Gastroesophageal sphincter (tissue), 3 donors: ENCODE measurements at regions not wholly inside any gene's neighbourhood (a gene's known extent, or its start where the extent isn't known, plus 50 kb on each side); places are given as distances from the start of the nearest gene placed in this dataset.

ENCODE experiments used
- POLR2A ChIP-seq, 2 donors: fragments of 450-650 bp; IDR thresholded peaks; one replicate each; pipeline ENCODE4 v1.6.1; 2017; ENCODE audit warnings: antibody characterized with exemption in 2 of 2, mild to moderate bottlenecking in 2 of 2, moderate library complexity in 1 of 2
- POLR2AphosphoS5 ChIP-seq: sonication (generic); formaldehyde crosslinking; IDR thresholded peaks from one replicate; pipeline ENCODE4 v1.6.1; 2017; ENCODE audit warnings: antibody characterized with exemption
- TF ChIP-seq, protein P1 (sequence below), 4 experiments: fragments of 200-600 bp in 2 of 4; fragments of 450-650 bp in 2 of 4; sonication (generic) in 1 of 4; IDR thresholded peaks; one replicate each; pipeline ENCODE4 v1.5.1; 2017 to 2019; ENCODE audit warnings: antibody characterized with exemption in 4 of 4, mild to moderate bottlenecking in 2 of 4, moderate library complexity in 2 of 4

DNA sequence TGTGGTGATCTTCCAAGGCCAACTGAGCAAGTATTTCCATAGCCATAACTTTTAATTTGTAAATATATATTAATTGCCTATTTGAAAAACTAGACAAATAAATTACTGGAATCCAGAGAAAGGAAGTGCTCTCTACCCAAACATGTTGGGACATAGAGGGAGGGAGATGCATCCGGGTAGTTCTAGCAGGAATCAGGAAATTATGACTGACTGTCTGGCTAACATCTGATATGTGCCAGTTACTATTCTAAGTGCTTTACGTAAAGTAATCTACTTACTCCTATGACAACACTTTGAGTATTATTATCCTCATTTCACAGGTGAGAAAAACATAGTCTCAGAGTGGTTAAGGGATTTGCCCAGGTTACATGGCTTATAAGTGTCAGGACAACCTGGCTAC, 147.7 kb upstream of the VASH1 start:
- TF ChIP-seq, protein P1, sequence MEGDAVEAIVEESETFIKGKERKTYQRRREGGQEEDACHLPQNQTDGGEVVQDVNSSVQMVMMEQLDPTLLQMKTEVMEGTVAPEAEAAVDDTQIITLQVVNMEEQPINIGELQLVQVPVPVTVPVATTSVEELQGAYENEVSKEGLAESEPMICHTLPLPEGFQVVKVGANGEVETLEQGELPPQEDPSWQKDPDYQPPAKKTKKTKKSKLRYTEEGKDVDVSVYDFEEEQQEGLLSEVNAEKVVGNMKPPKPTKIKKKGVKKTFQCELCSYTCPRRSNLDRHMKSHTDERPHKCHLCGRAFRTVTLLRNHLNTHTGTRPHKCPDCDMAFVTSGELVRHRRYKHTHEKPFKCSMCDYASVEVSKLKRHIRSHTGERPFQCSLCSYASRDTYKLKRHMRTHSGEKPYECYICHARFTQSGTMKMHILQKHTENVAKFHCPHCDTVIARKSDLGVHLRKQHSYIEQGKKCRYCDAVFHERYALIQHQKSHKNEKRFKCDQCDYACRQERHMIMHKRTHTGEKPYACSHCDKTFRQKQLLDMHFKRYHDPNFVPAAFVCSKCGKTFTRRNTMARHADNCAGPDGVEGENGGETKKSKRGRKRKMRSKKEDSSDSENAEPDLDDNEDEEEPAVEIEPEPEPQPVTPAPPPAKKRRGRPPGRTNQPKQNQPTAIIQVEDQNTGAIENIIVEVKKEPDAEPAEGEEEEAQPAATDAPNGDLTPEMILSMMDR (IDR thresholded peaks at IDR 0.05), result no peak
- TF ChIP-seq POLR2A (IDR thresholded peaks at IDR 0.05) (no peak), POLR2AphosphoS5 (no peak)
